Kidney (tissue), 13 donors: ENCODE measurements at regions not wholly inside any gene's neighbourhood (a gene's known extent, or its start where the extent isn't known, plus 50 kb on each side); places are given as distances from the start of the nearest gene placed in this dataset.

Experiments used
- DNase-seq, 5 donors: peaks; one replicate each; pipeline ENCODE4 v3.0.0-alpha.2; 2013 to 2020
- FAIRE-seq: peaks from 2 replicates; lab custom pipeline; 2012; peaks lifted over from hg19 to GRCh38; lab: Jason Lieb, UNC
- H3K27ac ChIP-seq, 2 donors: one replicate each; pipeline ENCODE4 v1.7.0; 2013; ENCODE audit warnings: low read depth in 2 of 2, low read length in 2 of 2, inconsistent platforms in 1 of 2
- H3K27me3 ChIP-seq: one replicate; pipeline ENCODE4 v1.7.1; 2013; ENCODE audit warnings: low read length, inconsistent platforms; ENCODE audit not compliant: control insufficient read depth, insufficient read depth
- H3K36me3 ChIP-seq, 3 donors: one replicate each; pipeline versions ENCODE4 v1.7.0 to v1.7.1; 2013; ENCODE audit warnings: low read length in 3 of 3, control low read depth in 1 of 3, inconsistent platforms in 1 of 3; ENCODE audit not compliant: insufficient read depth in 3 of 3, control insufficient read depth in 2 of 3
- H3K4me1 ChIP-seq, 3 donors: one replicate each; pipeline versions ENCODE4 v1.7.0 to v1.7.1; 2013; ENCODE audit warnings: low read length in 3 of 3, inconsistent platforms in 1 of 3, low read depth in 1 of 3; ENCODE audit not compliant: control insufficient read depth in 2 of 3, insufficient read depth in 2 of 3
- H3K4me3 ChIP-seq, 3 donors: one replicate each; pipeline versions ENCODE4 v1.7.0 to v1.8.1; 2013; ENCODE audit warnings: low read length in 3 of 3, control low read depth in 1 of 3, inconsistent platforms in 1 of 3
- H3K9ac ChIP-seq, 3 donors: one replicate each; pipeline versions ENCODE4 v1.7.0 to v1.7.1; 2013; ENCODE audit warnings: low read length in 3 of 3, control low read depth in 1 of 3, inconsistent platforms in 1 of 3
- H3K9me3 ChIP-seq, 3 donors: one replicate each; pipeline versions ENCODE4 v1.7.0 to v1.7.1; 2013; ENCODE audit warnings: low read length in 3 of 3, control low read depth in 1 of 3, inconsistent platforms in 1 of 3; ENCODE audit not compliant: control insufficient read depth in 2 of 3, insufficient read depth in 1 of 3
- CTCF ChIP-seq: IDR thresholded peaks from 3 replicates; pipeline ENCODE4 v1.5.1; 2012; ENCODE audit warnings: mild to moderate bottlenecking, moderate library complexity, borderline replicate concordance; ENCODE audit not compliant: insufficient read depth; ENCODE audit errors: extremely low read depth
- intact Hi-C: fragments of 100-400 bp; cut with DNase I; formaldehyde crosslinking; loops from one replicate; pipeline ENCODE4 v1.11.1; 2022
- donor health status: control.
- donor health status: control.
- donor health status: control.
- donor health status: control.
- donor health status: control.
- donor health status: DM: yes; HTN: yes; CAD: no.
- donor health status: Normal renal cell carcinoma (clear cell type).

GRCh38 chr6:47146431-47147174, 104.5 kb upstream of the ADGRF1 start:
- intact Hi-C loops: no loop called here
- no peaks in the 10 kb centered on the region for H3K36me3 ChIP-seq
- no peaks in the 10 kb centered on the region for H3K27me3 ChIP-seq
- no peak overlapping the region for H3K9ac ChIP-seq
- no peak for DNase-seq
- H3K27ac ChIP-seq: no peak overlapping the region
- no peak for FAIRE-seq
- TF ChIP-seq CTCF: no peak
- H3K4me1 ChIP-seq: peaks cover 0 to 3% (median 2%) of the 10 kb centered on the region in 3 donors
- H3K9me3 ChIP-seq: no peaks in the 10 kb centered on the region
- no peak overlapping the region for H3K4me3 ChIP-seq

GRCh38 chr6:47145212-47145611, 103.1 kb upstream of the ADGRF1 start:
- peaks cover 0 to 3% (median 2%) of the 10 kb centered on the region in 3 donors for H3K4me1 ChIP-seq
- H3K27ac ChIP-seq: no peak overlapping the region
- no peaks in the 10 kb centered on the region for H3K36me3 ChIP-seq
- H3K4me3 ChIP-seq: no peak overlapping the region
- DNase-seq (no peak), FAIRE-seq (no peak)
- no peaks in the 10 kb centered on the region for H3K9me3 ChIP-seq
- H3K9ac ChIP-seq: no peak overlapping the region
- no peak for TF ChIP-seq CTCF
- H3K27me3 ChIP-seq: no peaks in the 10 kb centered on the region
- intact Hi-C loops: no loop called here

GRCh38 chr6:47144306-47144705, 102.2 kb upstream of the ADGRF1 start:
- Histone ChIP-seq H3K36me3 (no peaks in the 10 kb centered on the region), H3K9me3 (no peaks in the 10 kb centered on the region), H3K4me1 (peaks cover 0 to 3% (median 2%) of the 10 kb centered on the region in 3 donors), H3K4me3 (no peak overlapping the region), H3K27ac (no peak overlapping the region), H3K27me3 (no peaks in the 10 kb centered on the region), H3K9ac (no peak overlapping the region)
- no peak for DNase-seq
- FAIRE-seq: peak; percentile 47
- intact Hi-C loops: no loop called here
- TF ChIP-seq CTCF: no peak
